ENCODE measurements at regions not wholly inside any gene's neighbourhood (a gene's known extent, or its start where the extent isn't known, plus 50 kb on each side); places are given as distances from the start of the nearest gene placed in this dataset.

GRCh38 chr7:10662491-10662890, 311.2 kb upstream of the PHF14 start:
- no peak for TF ChIP-seq CTCF (IDR thresholded peaks at IDR 0.05)
- no peak for TF ChIP-seq POLR2A (IDR thresholded peaks at IDR 0.05)
